Right atrium auricular region (tissue), 2 donors: ENCODE measurements at regions not wholly inside any gene's neighbourhood (a gene's known extent, or its start where the extent isn't known, plus 50 kb on each side); places are given as distances from the start of the nearest gene placed in this dataset.

Experiments
- DNase-seq: peaks from one replicate; pipeline ENCODE4 v3.0.0-alpha.2; 2019; ENCODE audit warnings: low spot score
- H3K27ac ChIP-seq, 2 donors: fragments of 200-600 bp; sonication (generic); 1 replicate in 1 of 2; 2 replicates in 1 of 2; pipeline ENCODE4 v1.5.1; 2016 to 2019
- H3K27me3 ChIP-seq, 2 donors: fragments of 200-600 bp; sonication (generic); one replicate each; pipeline versions ENCODE4 v1.5.1 to v1.6.0; 2017 to 2019
- H3K36me3 ChIP-seq: fragments of 200-600 bp; sonication (generic); one replicate; pipeline ENCODE4 v1.5.1; 2016
- H3K4me1 ChIP-seq, 2 donors: fragments of 200-600 bp; sonication (generic); one replicate each; pipeline versions ENCODE4 v1.5.1 to v1.6.0; 2017 to 2019
- H3K4me3 ChIP-seq, 2 donors: fragments of 200-600 bp; sonication (generic); 1 replicate in 1 of 2; 2 replicates in 1 of 2; pipeline ENCODE4 v1.5.1; 2017 to 2019; ENCODE audit warnings: mild to moderate bottlenecking in 1 of 2, moderate library complexity in 1 of 2
- H3K9me3 ChIP-seq, 2 donors: fragments of 200-600 bp; sonication (generic); one replicate each; pipeline ENCODE4 v1.5.1; 2019
- TF ChIP-seq, protein P1 (sequence below), 2 donors: fragments of 200-600 bp; sonication (generic); IDR thresholded peaks; one replicate each; pipeline ENCODE4 v1.5.1; 2019; ENCODE audit warnings: antibody characterized with exemption in 2 of 2

DNA sequence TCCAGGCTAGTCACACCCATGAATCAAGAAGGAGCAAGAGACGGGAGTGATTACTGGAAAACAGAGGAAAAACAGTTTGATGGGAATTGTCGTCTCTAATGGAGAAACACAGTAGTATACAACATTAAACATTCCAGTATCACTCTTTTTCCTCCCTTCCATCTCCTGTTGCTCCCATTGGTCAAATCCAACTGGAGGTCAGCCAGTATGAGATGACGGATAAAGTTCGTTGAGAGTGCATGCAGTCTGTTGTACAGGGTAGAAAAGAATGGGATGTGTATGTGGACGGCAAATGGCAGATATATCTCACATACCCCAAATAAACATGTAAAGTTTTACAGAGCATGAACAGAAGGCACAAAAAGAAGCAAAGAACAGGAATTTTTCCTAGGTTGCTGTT is 221.9 kb upstream of the TNP1 start:
- Histone ChIP-seq H3K4me1 (no peaks in the 10 kb centered on the region), H3K36me3 (no peaks in the 10 kb centered on the region)
- TF ChIP-seq, protein P1, sequence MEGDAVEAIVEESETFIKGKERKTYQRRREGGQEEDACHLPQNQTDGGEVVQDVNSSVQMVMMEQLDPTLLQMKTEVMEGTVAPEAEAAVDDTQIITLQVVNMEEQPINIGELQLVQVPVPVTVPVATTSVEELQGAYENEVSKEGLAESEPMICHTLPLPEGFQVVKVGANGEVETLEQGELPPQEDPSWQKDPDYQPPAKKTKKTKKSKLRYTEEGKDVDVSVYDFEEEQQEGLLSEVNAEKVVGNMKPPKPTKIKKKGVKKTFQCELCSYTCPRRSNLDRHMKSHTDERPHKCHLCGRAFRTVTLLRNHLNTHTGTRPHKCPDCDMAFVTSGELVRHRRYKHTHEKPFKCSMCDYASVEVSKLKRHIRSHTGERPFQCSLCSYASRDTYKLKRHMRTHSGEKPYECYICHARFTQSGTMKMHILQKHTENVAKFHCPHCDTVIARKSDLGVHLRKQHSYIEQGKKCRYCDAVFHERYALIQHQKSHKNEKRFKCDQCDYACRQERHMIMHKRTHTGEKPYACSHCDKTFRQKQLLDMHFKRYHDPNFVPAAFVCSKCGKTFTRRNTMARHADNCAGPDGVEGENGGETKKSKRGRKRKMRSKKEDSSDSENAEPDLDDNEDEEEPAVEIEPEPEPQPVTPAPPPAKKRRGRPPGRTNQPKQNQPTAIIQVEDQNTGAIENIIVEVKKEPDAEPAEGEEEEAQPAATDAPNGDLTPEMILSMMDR (IDR thresholded peaks at IDR 0.05): no peak

DNA sequence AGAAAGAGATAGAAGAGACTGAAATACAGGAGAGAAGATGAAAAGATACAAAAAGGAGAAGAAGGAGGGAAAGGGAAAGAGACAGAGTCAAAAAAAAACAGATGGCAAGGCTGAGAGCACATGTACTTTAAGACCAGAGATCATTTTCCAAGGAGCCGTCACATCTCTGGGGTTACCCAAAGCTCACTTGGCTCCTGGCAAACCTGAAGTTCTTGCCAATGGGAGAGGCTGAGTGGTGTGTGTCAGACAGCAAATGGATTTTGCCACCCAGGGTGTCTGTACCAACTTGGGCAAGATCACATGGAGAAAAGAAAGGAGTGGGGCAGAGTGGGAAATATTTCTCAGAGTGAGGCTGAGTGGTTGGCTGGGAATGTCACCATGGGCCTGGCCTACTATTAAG is 219.3 kb upstream of the TNP1 start:
- no peaks in the 10 kb centered on the region for H3K27me3 ChIP-seq
- H3K9me3 ChIP-seq: no peaks in the 10 kb centered on the region
- no peak overlapping the region for H3K27ac ChIP-seq
- TF ChIP-seq, protein P1 (IDR thresholded peaks at IDR 0.05): no peak
- no peak for DNase-seq
- no peaks in the 10 kb centered on the region for H3K36me3 ChIP-seq
- H3K4me1 ChIP-seq: peaks cover 0 to 20% of the 10 kb centered on the region in 2 donors
- no peak overlapping the region for H3K4me3 ChIP-seq

More for the DNA sequence above, 221.9 kb upstream of the TNP1 start:
- H3K27me3 ChIP-seq: no peaks in the 10 kb centered on the region
- no peak overlapping the region for H3K4me3 ChIP-seq
- no peaks in the 10 kb centered on the region for H3K9me3 ChIP-seq
- no peak for DNase-seq
- H3K27ac ChIP-seq: no peak overlapping the region

DNA sequence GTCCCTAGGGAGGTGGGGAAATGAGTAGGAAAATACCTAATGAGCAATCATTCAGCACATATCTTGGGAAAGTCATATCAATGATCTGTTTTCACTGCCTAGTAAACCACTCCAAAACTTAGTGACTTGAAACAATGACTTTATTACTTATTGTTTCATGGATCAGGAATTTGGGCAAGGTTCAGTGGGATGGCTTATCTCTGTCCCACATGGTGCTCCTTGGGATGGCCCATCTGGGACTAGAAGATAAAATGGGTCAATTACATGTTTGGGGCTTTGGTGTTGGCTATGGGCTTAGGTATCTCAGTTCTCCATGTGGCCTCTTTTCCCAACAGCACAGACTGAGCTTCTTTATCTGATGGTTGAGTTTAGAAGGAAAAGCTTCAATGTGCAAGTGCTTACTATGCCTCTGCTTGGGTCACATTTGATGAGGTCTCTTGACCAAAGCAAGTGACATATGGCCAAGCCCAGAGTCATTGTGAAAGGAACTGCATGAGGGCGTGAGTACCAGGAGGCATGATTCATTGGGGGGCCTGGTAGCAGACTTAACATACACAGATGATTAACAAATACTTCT is 218.1 kb upstream of the TNP1 start:
- Histone ChIP-seq H3K9me3 (no peaks in the 10 kb centered on the region), H3K27me3 (no peaks in the 10 kb centered on the region), H3K36me3 (no peaks in the 10 kb centered on the region), H3K4me1 (peaks cover 0 to 20% of the 10 kb centered on the region in 2 donors), H3K4me3 (no peak overlapping the region), H3K27ac (no peak overlapping the region)
- TF ChIP-seq, protein P1 (IDR thresholded peaks at IDR 0.05): no peak
- no peak for DNase-seq

DNA sequence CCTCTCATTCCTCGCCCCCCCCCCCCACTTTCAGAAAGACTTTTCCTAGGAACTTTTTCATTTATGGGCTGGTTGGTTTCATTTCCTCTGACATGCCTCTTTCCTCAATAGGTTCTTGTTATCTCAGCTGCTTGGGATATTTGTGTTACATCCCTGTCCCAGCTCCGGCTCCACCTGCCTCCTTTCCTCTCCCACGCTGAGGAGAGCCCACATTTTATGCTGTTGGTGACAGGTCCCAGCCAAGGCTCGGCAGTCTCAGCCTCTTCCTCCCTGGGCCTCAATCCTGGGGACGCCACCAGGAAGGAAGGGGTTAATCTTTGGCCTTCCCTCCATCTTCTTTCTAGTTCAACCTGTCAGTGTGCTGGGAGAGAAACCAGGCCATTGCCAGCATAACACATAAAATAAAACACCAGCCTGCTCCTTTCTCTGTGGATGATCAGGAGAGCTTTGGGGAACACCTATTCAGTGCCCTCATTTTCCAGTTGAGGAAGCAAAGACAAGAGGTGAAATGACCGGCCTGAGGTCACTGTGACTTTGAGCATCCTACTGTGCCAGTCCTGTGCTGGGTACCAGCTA is 216.9 kb upstream of the TNP1 start:
- no peaks in the 10 kb centered on the region for H3K36me3 ChIP-seq
- H3K4me3 ChIP-seq: no peak overlapping the region
- no peak overlapping the region for H3K27ac ChIP-seq
- peaks cover 0 to 20% of the 10 kb centered on the region in 2 donors for H3K4me1 ChIP-seq
- H3K27me3 ChIP-seq: no peaks in the 10 kb centered on the region
- DNase-seq: no peak
- TF ChIP-seq, protein P1 (IDR thresholded peaks at IDR 0.05): no peak
- H3K9me3 ChIP-seq: no peaks in the 10 kb centered on the region

DNA sequence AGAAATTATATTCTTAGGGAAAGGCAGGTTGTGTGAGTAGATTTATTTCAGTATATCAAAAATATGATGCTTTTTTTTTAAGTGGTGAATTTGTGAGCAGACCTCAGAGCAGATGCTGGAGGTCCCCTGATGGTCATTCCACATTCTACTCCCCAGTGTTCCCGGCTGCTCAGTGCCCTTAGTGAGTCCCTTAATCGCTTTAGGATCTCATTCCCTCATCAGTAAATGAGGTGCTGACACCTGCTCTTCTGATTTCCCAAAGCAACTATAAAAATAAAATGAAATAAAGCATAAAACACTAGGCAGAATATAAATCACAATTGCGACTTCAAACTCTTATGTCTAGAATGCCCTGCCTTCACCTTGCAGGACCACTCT is 216.2 kb upstream of the TNP1 start:
- no peaks in the 10 kb centered on the region for H3K27me3 ChIP-seq
- H3K9me3 ChIP-seq: no peaks in the 10 kb centered on the region
- peaks cover 0 to 20% of the 10 kb centered on the region in 2 donors for H3K4me1 ChIP-seq
- no peak overlapping the region for H3K4me3 ChIP-seq
- TF ChIP-seq, protein P1 (IDR thresholded peaks at IDR 0.05): no peak
- H3K36me3 ChIP-seq: no peaks in the 10 kb centered on the region
- no peak for DNase-seq
- no peak overlapping the region for H3K27ac ChIP-seq
